ENCODE measurements at regions not wholly inside any gene's neighbourhood (a gene's known extent, or its start where the extent isn't known, plus 50 kb on each side); places are given as distances from the start of the nearest gene placed in this dataset.
"Not testable (repeated sequence)": the region's sequence is repeated elsewhere in the genome, so short reads cannot be mapped to it uniquely, and the experiment has no call there.

GRCh38 chr2:156778916-156779315 lies 342.7 kb downstream of the GPD2 start:
- no peaks in the 10 kb centered on the region for H3K36me3 ChIP-seq (ENCODE audit: insufficient read depth, low read length)
- peaks cover 6% of the 10 kb centered on the region; the same call in 1 of the 2 replicates for H3K9me3 ChIP-seq (ENCODE audit: insufficient read depth, low read depth, low read length)
- no peak overlapping the region for H3K27ac ChIP-seq (ENCODE audit: low read depth, low read length)
- 99% methylated on average over 3 of the region's 3 CpGs for WGBS
- no peak overlapping the region for H3K4me3 ChIP-seq (ENCODE audit: low read length)
- no peaks in the 10 kb centered on the region for H3K27me3 ChIP-seq (ENCODE audit: insufficient read depth, low read length)
- no peaks in the 10 kb centered on the region for H3K4me1 ChIP-seq (ENCODE audit: insufficient read depth, low read length)
- H3K9ac ChIP-seq (ENCODE audit: low read depth, low read length), result no peak overlapping the region

GRCh38 chr2:156779416-156780120 lies 343.4 kb downstream of the GPD2 start:
- Histone ChIP-seq H3K27ac (ENCODE audit: low read depth, low read length) (no peak overlapping the region), H3K9me3 (ENCODE audit: insufficient read depth, low read depth, low read length) (peaks cover 6% of the 10 kb centered on the region; the same call in 1 of the 2 replicates), H3K27me3 (ENCODE audit: insufficient read depth, low read length) (no peaks in the 10 kb centered on the region), H3K4me3 (ENCODE audit: low read length) (no peak overlapping the region), H3K4me1 (ENCODE audit: insufficient read depth, low read length) (no peaks in the 10 kb centered on the region), H3K36me3 (ENCODE audit: insufficient read depth, low read length) (no peaks in the 10 kb centered on the region), H3K9ac (ENCODE audit: low read depth, low read length) (no peak overlapping the region)
- 100% methylated on average over 1 of the region's 2 CpGs for WGBS

GRCh38 chr2:156781677-156782076 lies 345.5 kb downstream of the GPD2 start:
- WGBS, result 92% methylated on average over 2 of the region's 2 CpGs
- not testable (repeated sequence) for H3K27ac ChIP-seq (ENCODE audit: low read depth, low read length); H3K27me3 ChIP-seq (ENCODE audit: insufficient read depth, low read length)

GRCh38 chr2:156784020-156784701 lies 348.0 kb downstream of the GPD2 start:
- Histone ChIP-seq H3K9ac (ENCODE audit: low read depth, low read length) (no peak overlapping the region), H3K9me3 (ENCODE audit: insufficient read depth, low read depth, low read length) (no peaks in the 10 kb centered on the region), H3K4me1 (ENCODE audit: insufficient read depth, low read length) (no peaks in the 10 kb centered on the region), H3K36me3 (ENCODE audit: insufficient read depth, low read length) (no peaks in the 10 kb centered on the region), H3K27me3 (ENCODE audit: insufficient read depth, low read length) (no peaks in the 10 kb centered on the region), H3K27ac (ENCODE audit: low read depth, low read length) (no peak overlapping the region), H3K4me3 (ENCODE audit: low read length) (no peak overlapping the region)
- WGBS, result 83% methylated on average over 5 of the region's 6 CpGs

More at GRCh38 chr2:156781677-156782076, 345.5 kb downstream of the GPD2 start:
- not testable (repeated sequence) for H3K4me1 ChIP-seq (ENCODE audit: insufficient read depth, low read length); H3K9ac ChIP-seq (ENCODE audit: low read depth, low read length); H3K4me3 ChIP-seq (ENCODE audit: low read length); H3K36me3 ChIP-seq (ENCODE audit: insufficient read depth, low read length); H3K9me3 ChIP-seq (ENCODE audit: insufficient read depth, low read depth, low read length)

GRCh38 chr2:156787517-156787916 lies 351.3 kb downstream of the GPD2 start:
- Histone ChIP-seq H3K4me3 (ENCODE audit: low read length) (no peak overlapping the region), H3K4me1 (ENCODE audit: insufficient read depth, low read length) (no peaks in the 10 kb centered on the region), H3K9me3 (ENCODE audit: insufficient read depth, low read depth, low read length) (no peaks in the 10 kb centered on the region), H3K27ac (ENCODE audit: low read depth, low read length) (no peak overlapping the region), H3K36me3 (ENCODE audit: insufficient read depth, low read length) (no peaks in the 10 kb centered on the region), H3K9ac (ENCODE audit: low read depth, low read length) (no peak overlapping the region), H3K27me3 (ENCODE audit: insufficient read depth, low read length) (no peaks in the 10 kb centered on the region)
- WGBS, result 97% methylated on average over 2 of the region's 2 CpGs

- Histone ChIP-seq H3K4me3 (ENCODE audit: low read length) (no peak overlapping the region), H3K36me3 (ENCODE audit: insufficient read depth, low read length) (no peaks in the 10 kb centered on the region), H3K9ac (ENCODE audit: low read depth, low read length) (no peak overlapping the region), H3K4me1 (ENCODE audit: insufficient read depth, low read length) (no peaks in the 10 kb centered on the region; the same call in 1 of the 2 replicates), H3K27me3 (ENCODE audit: insufficient read depth, low read length) (no peaks in the 10 kb centered on the region), H3K9me3 (ENCODE audit: insufficient read depth, low read depth, low read length) (no peaks in the 10 kb centered on the region), H3K27ac (ENCODE audit: low read depth, low read length) (no peak overlapping the region)
- 89% methylated on average over 1 of the region's 3 CpGs for WGBS
Measured at GRCh38 chr2:156790343-156791037, 354.3 kb downstream of the GPD2 start.

- Histone ChIP-seq H3K27me3 (ENCODE audit: insufficient read depth, low read length) (no peaks in the 10 kb centered on the region), H3K4me3 (ENCODE audit: low read length) (no peak overlapping the region), H3K36me3 (ENCODE audit: insufficient read depth, low read length) (no peaks in the 10 kb centered on the region), H3K9me3 (ENCODE audit: insufficient read depth, low read depth, low read length) (no peaks in the 10 kb centered on the region), H3K9ac (ENCODE audit: low read depth, low read length) (no peak overlapping the region), H3K27ac (ENCODE audit: low read depth, low read length) (no peak overlapping the region), H3K4me1 (ENCODE audit: insufficient read depth, low read length) (no peaks in the 10 kb centered on the region; the same call in 1 of the 2 replicates)
- WGBS, result 97% methylated on average over 9 of the region's 9 CpGs
Measured at GRCh38 chr2:156792242-156792840, 356.2 kb downstream of the GPD2 start.

GRCh38 chr2:156797832-156798231 lies 361.7 kb downstream of the GPD2 start:
- Histone ChIP-seq H3K27ac (ENCODE audit: low read depth, low read length) (no peak overlapping the region), H3K27me3 (ENCODE audit: insufficient read depth, low read length) (no peaks in the 10 kb centered on the region), H3K36me3 (ENCODE audit: insufficient read depth, low read length) (no peaks in the 10 kb centered on the region), H3K9ac (ENCODE audit: low read depth, low read length) (no peak overlapping the region), H3K4me1 (ENCODE audit: insufficient read depth, low read length) (peaks cover 39% of the 10 kb centered on the region), H3K9me3 (ENCODE audit: insufficient read depth, low read depth, low read length) (no peaks in the 10 kb centered on the region), H3K4me3 (ENCODE audit: low read length) (no peak overlapping the region)
- 98% methylated on average over 2 of the region's 2 CpGs for WGBS

- H3K4me1 ChIP-seq (ENCODE audit: insufficient read depth, low read length), result peaks cover 50% of the 10 kb centered on the region
- H3K27ac ChIP-seq (ENCODE audit: low read depth, low read length), result peak overlapping the region; percentile 89
- H3K36me3 ChIP-seq (ENCODE audit: insufficient read depth, low read length), result no peaks in the 10 kb centered on the region
- no peaks in the 10 kb centered on the region for H3K27me3 ChIP-seq (ENCODE audit: insufficient read depth, low read length)
- WGBS, result 9% methylated on average over 1 of the region's 3 CpGs
- no peak overlapping the region for H3K4me3 ChIP-seq (ENCODE audit: low read length)
- no peaks in the 10 kb centered on the region for H3K9me3 ChIP-seq (ENCODE audit: insufficient read depth, low read depth, low read length)
- peak overlapping the region; percentile 1; the same call in 1 of the 2 replicates for H3K9ac ChIP-seq (ENCODE audit: low read depth, low read length)
Measured at GRCh38 chr2:156800065-156800653, 364.0 kb downstream of the GPD2 start.

GRCh38 chr2:156800781-156801361 lies 364.7 kb downstream of the GPD2 start:
- peak overlapping the region; percentile 89; the same call in 1 of the 2 replicates for H3K27ac ChIP-seq (ENCODE audit: low read depth, low read length)
- no peak overlapping the region for H3K4me3 ChIP-seq (ENCODE audit: low read length)
- H3K9ac ChIP-seq (ENCODE audit: low read depth, low read length), result peak overlapping the region; percentile 1; the same call in 1 of the 2 replicates
- H3K27me3 ChIP-seq (ENCODE audit: insufficient read depth, low read length), result no peaks in the 10 kb centered on the region
- 70% methylated on average over 4 of the region's 8 CpGs for WGBS
- H3K9me3 ChIP-seq (ENCODE audit: insufficient read depth, low read depth, low read length), result no peaks in the 10 kb centered on the region
- H3K4me1 ChIP-seq (ENCODE audit: insufficient read depth, low read length), result peaks cover 50% of the 10 kb centered on the region
- no peaks in the 10 kb centered on the region for H3K36me3 ChIP-seq (ENCODE audit: insufficient read depth, low read length)

Measured in HUES64 (cell line).